Fibroblast of the aortic adventitia (primary cell): ENCODE measurements at regions not wholly inside any gene's neighbourhood (a gene's known extent, or its start where the extent isn't known, plus 50 kb on each side); places are given as distances from the start of the nearest gene placed in this dataset.

ENCODE experiments used
- DNase-seq: peaks from one replicate; pipeline ENCODE4 v3.0.0-alpha.2; 2010; ENCODE audit warnings: low read depth
- H3K4me3 ChIP-seq: 2 replicates; pipeline ENCODE4 v1.5.1; 2011; ENCODE audit warnings: low read depth, mild to moderate bottlenecking, control low read depth, low read length, moderate library complexity
- TF ChIP-seq, protein P1 (sequence below): IDR thresholded peaks from 2 replicates; pipeline ENCODE4 v1.5.1; 2011; ENCODE audit warnings: mild to moderate bottlenecking, low read length, control low read depth, inconsistent platforms; ENCODE audit not compliant: insufficient read depth

DNA sequence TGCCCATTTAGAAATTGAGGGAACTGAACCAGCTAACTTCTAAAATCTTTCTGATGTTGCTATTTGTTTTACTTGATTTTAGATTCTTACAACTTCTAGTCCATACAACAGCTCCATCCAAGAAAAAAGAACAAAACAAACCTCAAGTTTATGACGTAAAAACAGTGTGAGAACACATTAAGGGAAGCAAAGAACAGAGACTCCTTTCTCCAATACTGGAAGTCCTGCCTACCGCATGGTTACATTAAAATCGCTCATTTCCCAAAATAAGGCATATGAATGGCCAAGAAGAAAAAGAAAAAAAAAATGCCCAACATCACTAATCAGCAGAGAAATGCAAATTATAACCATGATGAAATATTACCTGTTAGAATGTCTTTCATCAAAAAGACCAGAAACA lies 110.0 kb downstream of the TRIB2 start:
- DNase-seq: no peak
- H3K4me3 ChIP-seq: no peak overlapping the region
- TF ChIP-seq, protein P1, sequence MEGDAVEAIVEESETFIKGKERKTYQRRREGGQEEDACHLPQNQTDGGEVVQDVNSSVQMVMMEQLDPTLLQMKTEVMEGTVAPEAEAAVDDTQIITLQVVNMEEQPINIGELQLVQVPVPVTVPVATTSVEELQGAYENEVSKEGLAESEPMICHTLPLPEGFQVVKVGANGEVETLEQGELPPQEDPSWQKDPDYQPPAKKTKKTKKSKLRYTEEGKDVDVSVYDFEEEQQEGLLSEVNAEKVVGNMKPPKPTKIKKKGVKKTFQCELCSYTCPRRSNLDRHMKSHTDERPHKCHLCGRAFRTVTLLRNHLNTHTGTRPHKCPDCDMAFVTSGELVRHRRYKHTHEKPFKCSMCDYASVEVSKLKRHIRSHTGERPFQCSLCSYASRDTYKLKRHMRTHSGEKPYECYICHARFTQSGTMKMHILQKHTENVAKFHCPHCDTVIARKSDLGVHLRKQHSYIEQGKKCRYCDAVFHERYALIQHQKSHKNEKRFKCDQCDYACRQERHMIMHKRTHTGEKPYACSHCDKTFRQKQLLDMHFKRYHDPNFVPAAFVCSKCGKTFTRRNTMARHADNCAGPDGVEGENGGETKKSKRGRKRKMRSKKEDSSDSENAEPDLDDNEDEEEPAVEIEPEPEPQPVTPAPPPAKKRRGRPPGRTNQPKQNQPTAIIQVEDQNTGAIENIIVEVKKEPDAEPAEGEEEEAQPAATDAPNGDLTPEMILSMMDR: no peak

DNA sequence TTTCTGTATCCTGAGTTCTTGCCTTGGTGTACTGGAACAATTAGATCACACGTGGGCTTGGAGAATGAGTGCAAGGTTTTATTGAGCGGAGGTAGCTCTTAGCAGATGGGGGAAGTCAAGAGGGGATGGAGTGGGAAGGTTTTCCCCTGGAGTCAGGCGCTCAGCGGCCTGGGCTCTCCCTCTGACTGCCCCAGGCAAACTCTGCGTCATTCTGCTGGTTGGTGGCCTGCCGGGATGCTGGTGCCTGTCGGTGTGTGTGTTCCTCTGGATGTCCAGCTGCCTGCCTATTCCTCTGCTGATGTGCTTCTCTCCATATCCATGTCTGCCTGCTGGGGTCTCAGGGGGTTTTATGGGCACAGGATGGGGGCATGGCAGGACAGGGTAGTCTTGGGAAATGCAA lies 111.0 kb downstream of the TRIB2 start:
- TF ChIP-seq, protein P1: no peak
- no peak for DNase-seq
- H3K4me3 ChIP-seq: no peak overlapping the region

DNA sequence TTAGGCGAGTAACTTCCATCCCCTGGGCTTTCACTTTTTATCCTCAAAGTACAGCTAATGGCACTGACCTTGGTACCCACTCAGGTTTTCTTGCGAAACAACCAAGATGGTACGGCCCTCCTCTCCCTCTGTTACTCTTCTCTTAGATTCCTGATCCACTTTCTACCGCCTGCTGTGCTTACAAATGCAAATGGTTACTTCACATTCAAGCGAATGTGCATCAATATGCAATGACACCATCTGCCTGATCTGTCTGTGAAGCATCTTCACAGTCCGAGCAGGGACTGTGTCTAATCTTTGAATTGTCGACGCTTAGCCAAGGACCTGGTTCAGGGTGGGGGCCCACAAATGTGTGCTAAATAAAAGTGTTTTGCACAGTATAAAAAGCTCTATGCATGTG lies 112.2 kb downstream of the TRIB2 start:
- TF ChIP-seq, protein P1: no peak
- no peak for DNase-seq
- H3K4me3 ChIP-seq: no peak overlapping the region

DNA sequence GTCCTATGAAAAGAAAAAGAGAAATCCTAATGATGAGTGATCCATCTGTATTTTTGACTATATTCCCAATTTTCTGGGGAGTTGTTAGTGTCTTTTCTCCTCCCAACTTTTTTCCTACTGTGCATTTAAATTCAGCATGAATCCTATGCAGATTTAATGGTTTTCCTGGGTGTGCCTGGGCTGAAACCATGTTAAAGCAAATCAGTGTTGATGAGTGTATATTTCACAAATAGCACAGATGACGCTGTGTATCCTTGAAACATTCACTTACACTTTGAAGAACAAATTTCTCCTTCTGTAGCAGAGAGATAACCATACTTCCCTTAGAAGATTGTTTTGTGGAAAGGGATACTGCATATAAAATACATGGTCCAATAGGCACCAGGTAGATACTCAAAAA lies 114.3 kb downstream of the TRIB2 start:
- TF ChIP-seq, protein P1: no peak
- H3K4me3 ChIP-seq: no peak overlapping the region
- DNase-seq: no peak

DNA sequence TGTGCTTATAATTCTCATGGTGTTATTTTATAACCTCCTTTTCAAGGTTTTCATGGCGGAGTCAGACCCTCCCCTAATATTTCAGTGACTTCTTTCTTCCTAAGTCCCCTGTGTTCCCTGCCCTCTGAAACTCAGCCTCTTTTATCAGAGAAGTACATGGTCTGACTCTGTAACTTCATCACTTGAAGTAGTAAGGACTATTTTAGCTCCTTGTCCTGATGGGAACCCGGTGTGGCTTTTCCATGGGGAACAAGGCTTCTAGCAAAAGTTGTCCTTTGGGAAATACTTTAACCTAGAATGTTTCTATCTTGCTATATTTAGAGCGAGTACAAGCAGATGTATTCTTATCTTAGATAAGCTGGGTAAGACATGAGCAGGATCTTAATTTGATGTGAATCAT lies 117.5 kb downstream of the TRIB2 start:
- H3K4me3 ChIP-seq: no peak overlapping the region
- TF ChIP-seq, protein P1: no peak
- no peak for DNase-seq

DNA sequence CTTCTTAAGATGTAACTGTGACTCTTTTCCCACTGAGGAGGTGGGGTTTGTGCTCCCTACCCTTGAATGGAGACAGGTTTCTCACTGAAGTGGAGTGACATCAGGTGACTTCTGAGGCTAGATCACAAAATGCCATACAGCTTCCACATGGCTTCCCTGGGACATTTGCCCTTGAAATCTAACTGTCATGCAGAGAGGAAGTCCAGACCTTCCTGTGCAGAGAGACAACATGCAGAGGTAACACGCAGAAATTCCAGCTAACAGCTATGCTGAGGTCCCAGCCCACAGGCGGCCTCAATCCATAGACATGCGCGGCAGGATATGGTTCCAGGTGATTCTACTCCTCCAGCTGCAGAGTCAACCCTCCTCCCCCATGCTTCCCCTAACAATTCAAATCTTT lies 119.0 kb downstream of the TRIB2 start:
- DNase-seq: no peak
- H3K4me3 ChIP-seq: no peak overlapping the region
- TF ChIP-seq, protein P1: no peak

DNA sequence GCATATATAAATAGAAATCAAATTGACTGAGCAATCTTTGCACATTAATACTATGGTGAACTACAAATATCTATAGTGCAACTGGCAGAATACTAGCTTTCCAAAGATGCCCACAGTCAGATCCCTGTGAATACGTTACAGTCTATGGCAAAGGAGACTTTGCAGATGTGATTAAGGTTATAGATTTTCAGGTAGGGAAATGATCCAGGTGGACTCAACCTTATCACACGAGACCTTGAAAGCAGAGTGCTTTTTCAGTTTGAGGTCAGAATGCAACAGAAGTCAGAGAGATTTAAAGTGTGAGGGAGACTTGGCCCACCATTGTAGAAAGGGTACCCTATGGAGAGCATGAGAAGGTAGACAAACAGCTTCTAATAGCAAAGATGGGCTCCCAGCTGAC lies 122.6 kb downstream of the TRIB2 start:
- TF ChIP-seq, protein P1: no peak
- no peak overlapping the region for H3K4me3 ChIP-seq
- no peak for DNase-seq
